Kidney (tissue), 13 donors: ENCODE measurements at regions not wholly inside any gene's neighbourhood (a gene's known extent, or its start where the extent isn't known, plus 50 kb on each side); places are given as distances from the start of the nearest gene placed in this dataset.

Experiments
- DNase-seq, 5 donors: peaks; one replicate each; pipeline ENCODE4 v3.0.0-alpha.2; 2013 to 2020
- FAIRE-seq: peaks from 2 replicates; lab custom pipeline; 2012; peaks lifted over from hg19 to GRCh38; lab: Jason Lieb, UNC
- H3K27ac ChIP-seq, 2 donors: one replicate each; pipeline ENCODE4 v1.7.0; 2013; ENCODE audit warnings: low read depth in 2 of 2, low read length in 2 of 2, inconsistent platforms in 1 of 2
- H3K27me3 ChIP-seq: one replicate; pipeline ENCODE4 v1.7.1; 2013; ENCODE audit warnings: low read length, inconsistent platforms; ENCODE audit not compliant: control insufficient read depth, insufficient read depth
- H3K36me3 ChIP-seq, 3 donors: one replicate each; pipeline versions ENCODE4 v1.7.0 to v1.7.1; 2013; ENCODE audit warnings: low read length in 3 of 3, control low read depth in 1 of 3, inconsistent platforms in 1 of 3; ENCODE audit not compliant: insufficient read depth in 3 of 3, control insufficient read depth in 2 of 3
- H3K4me1 ChIP-seq, 3 donors: one replicate each; pipeline versions ENCODE4 v1.7.0 to v1.7.1; 2013; ENCODE audit warnings: low read length in 3 of 3, inconsistent platforms in 1 of 3, low read depth in 1 of 3; ENCODE audit not compliant: control insufficient read depth in 2 of 3, insufficient read depth in 2 of 3
- H3K4me3 ChIP-seq, 3 donors: one replicate each; pipeline versions ENCODE4 v1.7.0 to v1.8.1; 2013; ENCODE audit warnings: low read length in 3 of 3, control low read depth in 1 of 3, inconsistent platforms in 1 of 3
- H3K9ac ChIP-seq, 3 donors: one replicate each; pipeline versions ENCODE4 v1.7.0 to v1.7.1; 2013; ENCODE audit warnings: low read length in 3 of 3, control low read depth in 1 of 3, inconsistent platforms in 1 of 3
- H3K9me3 ChIP-seq, 3 donors: one replicate each; pipeline versions ENCODE4 v1.7.0 to v1.7.1; 2013; ENCODE audit warnings: low read length in 3 of 3, control low read depth in 1 of 3, inconsistent platforms in 1 of 3; ENCODE audit not compliant: control insufficient read depth in 2 of 3, insufficient read depth in 1 of 3
- CTCF ChIP-seq: IDR thresholded peaks from 3 replicates; pipeline ENCODE4 v1.5.1; 2012; ENCODE audit warnings: mild to moderate bottlenecking, moderate library complexity, borderline replicate concordance; ENCODE audit not compliant: insufficient read depth; ENCODE audit errors: extremely low read depth
- intact Hi-C: fragments of 100-400 bp; cut with DNase I; formaldehyde crosslinking; loops from one replicate; pipeline ENCODE4 v1.11.1; 2022
- donor health status: control.
- donor health status: control.
- donor health status: control.
- donor health status: control.
- donor health status: control.
- donor health status: DM: yes; HTN: yes; CAD: no.
- donor health status: Normal renal cell carcinoma (clear cell type).

GRCh38 chr5:2566284-2566683 lies 185.2 kb downstream of the IRX2 start:
- intact Hi-C loops, result no loop called here

GRCh38 chr5:2565147-2565546 lies 186.3 kb downstream of the IRX2 start:
- intact Hi-C loops, result no loop called here
- no peaks in the 10 kb centered on the region for H3K27me3 ChIP-seq
- H3K27ac ChIP-seq, result no peak overlapping the region
- DNase-seq, result no peak
- no peak overlapping the region for H3K4me3 ChIP-seq
- no peaks in the 10 kb centered on the region for H3K36me3 ChIP-seq
- H3K9me3 ChIP-seq, result no peaks in the 10 kb centered on the region
- TF ChIP-seq CTCF, result no peak
- no peaks in the 10 kb centered on the region for H3K4me1 ChIP-seq
- no peak overlapping the region for H3K9ac ChIP-seq
- no peak for FAIRE-seq

More at GRCh38 chr5:2566284-2566683, 185.2 kb downstream of the IRX2 start:
- no peaks in the 10 kb centered on the region for H3K36me3 ChIP-seq
- no peak overlapping the region for H3K27ac ChIP-seq
- no peak overlapping the region for H3K4me3 ChIP-seq
- H3K9me3 ChIP-seq, result no peaks in the 10 kb centered on the region
- no peak for DNase-seq
- no peak overlapping the region for H3K9ac ChIP-seq
- no peaks in the 10 kb centered on the region for H3K4me1 ChIP-seq
- H3K27me3 ChIP-seq, result no peaks in the 10 kb centered on the region
- no peak for FAIRE-seq
- no peak for TF ChIP-seq CTCF

- Histone ChIP-seq H3K4me3 (no peak overlapping the region), H3K27ac (no peak overlapping the region), H3K9ac (no peak overlapping the region), H3K27me3 (no peaks in the 10 kb centered on the region), H3K9me3 (no peaks in the 10 kb centered on the region), H3K4me1 (no peaks in the 10 kb centered on the region), H3K36me3 (no peaks in the 10 kb centered on the region)
- intact Hi-C loops, result no loop called here
- TF ChIP-seq CTCF, result no peak
- FAIRE-seq, result no peak
- DNase-seq, result no peak
These were observed 188.4 kb downstream of the IRX2 start for GRCh38 chr5:2563046-2563445.

GRCh38 chr5:2562036-2562435 lies 189.4 kb downstream of the IRX2 start:
- FAIRE-seq (no peak), DNase-seq (no peak)
- Histone ChIP-seq H3K4me1 (no peaks in the 10 kb centered on the region), H3K4me3 (no peak overlapping the region), H3K27ac (no peak overlapping the region), H3K9ac (no peak overlapping the region), H3K36me3 (no peaks in the 10 kb centered on the region), H3K9me3 (no peaks in the 10 kb centered on the region), H3K27me3 (no peaks in the 10 kb centered on the region)
- intact Hi-C loops, result no loop called here
- no peak for TF ChIP-seq CTCF
